Ascending aorta (tissue), 2 donors: ENCODE measurements at regions not wholly inside any gene's neighbourhood (a gene's known extent, or its start where the extent isn't known, plus 50 kb on each side); places are given as distances from the start of the nearest gene placed in this dataset.

Experiments
- DNase-seq, 2 donors: peaks; one replicate each; pipeline ENCODE4 v3.0.0-alpha.2; 2019; ENCODE audit warnings: low spot score in 2 of 2
- H3K27ac ChIP-seq, 2 donors: fragments of 200-600 bp; sonication (generic); one replicate each; pipeline ENCODE4 v1.5.1; 2016 to 2017; ENCODE audit warnings: mild to moderate bottlenecking in 1 of 2
- H3K27me3 ChIP-seq: fragments of 200-600 bp; sonication (generic); one replicate; pipeline ENCODE4 v1.5.1; 2017
- H3K36me3 ChIP-seq, 2 donors: fragments of 200-600 bp; sonication (generic); one replicate each; pipeline ENCODE4 v1.5.1; 2016
- H3K4me1 ChIP-seq, 2 donors: fragments of 200-600 bp; sonication (generic); one replicate each; pipeline ENCODE4 v1.5.1; 2016 to 2017; ENCODE audit warnings: mild to moderate bottlenecking in 1 of 2
- H3K4me3 ChIP-seq, 2 donors: fragments of 200-600 bp; sonication (generic); one replicate each; pipeline ENCODE4 v1.5.1; 2016 to 2017; ENCODE audit warnings: mild to moderate bottlenecking in 1 of 2
- H3K9me3 ChIP-seq, 2 donors: fragments of 200-600 bp; sonication (generic); one replicate each; pipeline ENCODE4 v1.5.1; 2016
- CTCF ChIP-seq, 3 experiments: fragments of 200-600 bp in 2 of 3; fragments of 450-650 bp in 1 of 3; sonication (generic) in 2 of 3; IDR thresholded peaks; one replicate each; pipeline ENCODE4 v1.5.1; 2016 to 2019; ENCODE audit warnings: antibody characterized with exemption in 3 of 3, mild to moderate bottlenecking in 1 of 3, moderate library complexity in 1 of 3
- intact Hi-C: fragments of 100-400 bp; cut with DNase I; formaldehyde crosslinking; loops from one replicate; pipeline ENCODE4 v1.15.1; 2023

- Histone ChIP-seq H3K4me3 (no peak overlapping the region), H3K27ac (no peak overlapping the region), H3K27me3 (no peaks in the 10 kb centered on the region), H3K36me3 (no peaks in the 10 kb centered on the region), H3K9me3 (no peaks in the 10 kb centered on the region), H3K4me1 (no peaks in the 10 kb centered on the region)
- TF ChIP-seq CTCF (IDR thresholded peaks at IDR 0.05), result no peak
- no peak for DNase-seq
- intact Hi-C loops, result no loop called here
Measured at GRCh38 chr14:98226411-98226810, 1045.6 kb downstream of the BCL11B start.

- H3K27me3 ChIP-seq, result no peaks in the 10 kb centered on the region
- intact Hi-C loops, result no loop called here
- no peak overlapping the region for H3K4me3 ChIP-seq
- no peak overlapping the region for H3K27ac ChIP-seq
- no peak for DNase-seq
- H3K4me1 ChIP-seq, result no peaks in the 10 kb centered on the region
- TF ChIP-seq CTCF (IDR thresholded peaks at IDR 0.05), result no peak
- no peaks in the 10 kb centered on the region for H3K36me3 ChIP-seq
- H3K9me3 ChIP-seq, result no peaks in the 10 kb centered on the region
Measured at GRCh38 chr14:98227000-98227726, 1044.8 kb downstream of the BCL11B start.

GRCh38 chr14:98227727-98228111 is 1044.3 kb downstream of the BCL11B start:
- no peaks in the 10 kb centered on the region for H3K36me3 ChIP-seq
- intact Hi-C loops, result no loop called here
- no peaks in the 10 kb centered on the region for H3K27me3 ChIP-seq
- no peak for TF ChIP-seq CTCF (IDR thresholded peaks at IDR 0.05)
- no peaks in the 10 kb centered on the region for H3K4me1 ChIP-seq
- H3K4me3 ChIP-seq, result no peak overlapping the region
- no peaks in the 10 kb centered on the region for H3K9me3 ChIP-seq
- H3K27ac ChIP-seq, result no peak overlapping the region
- no peak for DNase-seq

GRCh38 chr14:98229656-98230366 is 1042.2 kb downstream of the BCL11B start:
- Histone ChIP-seq H3K36me3 (no peaks in the 10 kb centered on the region), H3K4me1 (no peaks in the 10 kb centered on the region), H3K4me3 (no peak overlapping the region), H3K9me3 (no peaks in the 10 kb centered on the region), H3K27me3 (no peaks in the 10 kb centered on the region), H3K27ac (no peak overlapping the region)
- intact Hi-C loops, result no loop called here
- no peak for DNase-seq
- TF ChIP-seq CTCF (IDR thresholded peaks at IDR 0.05), result no peak

- Histone ChIP-seq H3K27ac (no peak overlapping the region), H3K4me3 (no peak overlapping the region), H3K9me3 (no peaks in the 10 kb centered on the region), H3K27me3 (no peaks in the 10 kb centered on the region), H3K36me3 (no peaks in the 10 kb centered on the region), H3K4me1 (no peaks in the 10 kb centered on the region)
- no peak for DNase-seq
- TF ChIP-seq CTCF (IDR thresholded peaks at IDR 0.05), result no peak
- intact Hi-C loops, result no loop called here
Measured at GRCh38 chr14:98230411-98230810, 1041.6 kb downstream of the BCL11B start.
